ENCODE measurements at regions not wholly inside any gene's neighbourhood (a gene's known extent, or its start where the extent isn't known, plus 50 kb on each side); places are given as distances from the start of the nearest gene placed in this dataset.
"Not testable (repeated sequence)": the region's sequence is repeated elsewhere in the genome, so short reads cannot be mapped to it uniquely, and the experiment has no call there.

- DNase-seq = no peak
These were observed 60.3 kb upstream of the ZNF81 start for GRCh38 chrX:47776292-47777006.

GRCh38 chrX:47772764-47773163 is 63.9 kb upstream of the ZNF81 start:
- no peak for DNase-seq

GRCh38 chrX:47771473-47771872 is 65.2 kb upstream of the ZNF81 start:
- DNase-seq = no peak

GRCh38 chrX:47762826-47763225 is 73.9 kb upstream of the ZNF81 start:
- not testable (repeated sequence) for DNase-seq

- DNase-seq = no peak
These were observed 84.0 kb upstream of the ZNF81 start for GRCh38 chrX:47752685-47753084.

- DNase-seq = peak; percentile 43
These were observed 85.0 kb upstream of the ZNF81 start for GRCh38 chrX:47751670-47752069.

GRCh38 chrX:47749185-47749967 is 87.3 kb upstream of the ZNF81 start:
- DNase-seq = no peak

GRCh38 chrX:47748576-47748975 is 88.1 kb upstream of the ZNF81 start:
- DNase-seq = no peak

GRCh38 chrX:47746446-47746845 is 87.5 kb upstream of the UXT start:
- no peak for DNase-seq

- no peak for DNase-seq
These were observed 86.4 kb upstream of the UXT start for GRCh38 chrX:47745416-47745815.

- no peak for DNase-seq
These were observed 84.5 kb upstream of the UXT start for GRCh38 chrX:47743504-47743903.

GRCh38 chrX:47738870-47739269 is 79.9 kb upstream of the UXT start:
- DNase-seq = not testable (repeated sequence)

- DNase-seq = peak; percentile 9
These were observed 64.7 kb upstream of the UXT start for GRCh38 chrX:47723689-47724088.

- DNase-seq = no peak
These were observed 64.1 kb upstream of the UXT start for GRCh38 chrX:47723083-47723482.

- no peak for DNase-seq
These were observed 63.3 kb upstream of the UXT start for GRCh38 chrX:47722260-47722659.

GRCh38 chrX:47715078-47715477 is 56.1 kb upstream of the UXT start:
- not testable (repeated sequence) for DNase-seq

- not testable (repeated sequence) for DNase-seq
These were observed 53.7 kb upstream of the UXT start for GRCh38 chrX:47712675-47713074.

- no peak for DNase-seq
These were observed 51.3 kb upstream of the UXT start for GRCh38 chrX:47710252-47710651.

All from activated CD4-positive, alpha-beta T cell treated with anti-CD3 and anti-CD28 coated beads, Interleukin-2, amount 50 U/mL, for 16 hours (primary cell).